OCI-LY3 (cell line): ENCODE measurements at regions not wholly inside any gene's neighbourhood (a gene's known extent, or its start where the extent isn't known, plus 50 kb on each side); places are given as distances from the start of the nearest gene placed in this dataset.

ENCODE experiments used
- H2AFZ ChIP-seq: fragments of 200-600, 300-600 bp; shearing (Covaris generic); 2 replicates; pipeline ENCODE4 v1.6.0; 2014; ENCODE audit warnings: antibody characterized with exemption, low read depth, low read length
- H3K27ac ChIP-seq: fragments of 200-600, 300-600 bp; sonication (generic); 2 replicates; pipeline ENCODE4 v1.5.1; 2014; ENCODE audit warnings: mild to moderate bottlenecking, low read length, moderate library complexity, mixed read lengths
- H3K27me3 ChIP-seq: fragments of 200-600, 300-600 bp; sonication (generic); 2 replicates; pipeline ENCODE4 v1.6.1; 2014; ENCODE audit warnings: low read depth, low read length, mixed read lengths
- H3K36me3 ChIP-seq: fragments of 200-600, 300-600 bp; sonication (generic); replicated peaks from 2 replicates; pipeline ENCODE3; 2014; ENCODE audit warnings: low read depth, low read length, mixed read lengths
- H3K4me1 ChIP-seq: fragments of 300-600, 200-600 bp; sonication (generic); 2 replicates; pipeline ENCODE4 v1.6.1; 2014; ENCODE audit warnings: low read length, mixed read lengths
- H3K4me2 ChIP-seq: fragments of 200-600, 300-600 bp; sonication (generic); 2 replicates; pipeline ENCODE4 v1.6.1; 2014; ENCODE audit warnings: low read length, mixed read lengths
- H3K4me3 ChIP-seq: fragments of 300-600, 200-600 bp; sonication (generic); 2 replicates; pipeline ENCODE4 v1.5.1; 2014; ENCODE audit warnings: antibody characterized with exemption, mild to moderate bottlenecking, low read length, moderate library complexity
- H3K79me2 ChIP-seq: fragments of 300-600, 200-600 bp; shearing (Covaris generic); 2 replicates; pipeline ENCODE4 v1.6.1; 2014; ENCODE audit warnings: mild to moderate bottlenecking, low read length, mixed read lengths
- H3K9ac ChIP-seq: fragments of 300-600, 200-600 bp; shearing (Covaris generic); 2 replicates; pipeline ENCODE4 v1.6.0; 2014; ENCODE audit warnings: mild to moderate bottlenecking, low read length, moderate library complexity
- H3K9me3 ChIP-seq: fragments of 200-600, 300-600 bp; shearing (Covaris generic); 2 replicates; pipeline ENCODE4 v1.6.1; 2014; ENCODE audit warnings: low read length, mixed read lengths; ENCODE audit not compliant: insufficient read depth
- H4K20me1 ChIP-seq: fragments of 200-600, 300-600 bp; sonication (generic); 2 replicates; pipeline ENCODE4 v1.6.1; 2016; ENCODE audit warnings: low read length, mixed read lengths; ENCODE audit not compliant: insufficient read depth
- EZH2phosphoT487 ChIP-seq: fragments of 200-600 bp; shearing (Covaris generic); IDR thresholded peaks from 2 replicates; pipeline ENCODE4 v1.6.1; 2018; ENCODE audit warnings: antibody characterized with exemption, mixed run types, low read depth
- TF ChIP-seq, protein P1 (sequence below): fragments of 200-600, 300-600 bp; sonication (generic); IDR thresholded peaks from 2 replicates; pipeline ENCODE4 v1.5.1; 2014; ENCODE audit warnings: antibody characterized with exemption, low read length, low read depth

- no peak overlapping the region for H3K4me3 ChIP-seq
- no peak overlapping the region for H3K27ac ChIP-seq
- no peaks in the 10 kb centered on the region for H3K36me3 ChIP-seq
- H3K4me1 ChIP-seq: no peaks in the 10 kb centered on the region
- H3K27me3 ChIP-seq: no peaks in the 10 kb centered on the region
- H3K4me2 ChIP-seq: no peak overlapping the region
- no peak overlapping the region for H2AFZ ChIP-seq
- H4K20me1 ChIP-seq: no peaks in the 10 kb centered on the region
- TF ChIP-seq, protein P1, sequence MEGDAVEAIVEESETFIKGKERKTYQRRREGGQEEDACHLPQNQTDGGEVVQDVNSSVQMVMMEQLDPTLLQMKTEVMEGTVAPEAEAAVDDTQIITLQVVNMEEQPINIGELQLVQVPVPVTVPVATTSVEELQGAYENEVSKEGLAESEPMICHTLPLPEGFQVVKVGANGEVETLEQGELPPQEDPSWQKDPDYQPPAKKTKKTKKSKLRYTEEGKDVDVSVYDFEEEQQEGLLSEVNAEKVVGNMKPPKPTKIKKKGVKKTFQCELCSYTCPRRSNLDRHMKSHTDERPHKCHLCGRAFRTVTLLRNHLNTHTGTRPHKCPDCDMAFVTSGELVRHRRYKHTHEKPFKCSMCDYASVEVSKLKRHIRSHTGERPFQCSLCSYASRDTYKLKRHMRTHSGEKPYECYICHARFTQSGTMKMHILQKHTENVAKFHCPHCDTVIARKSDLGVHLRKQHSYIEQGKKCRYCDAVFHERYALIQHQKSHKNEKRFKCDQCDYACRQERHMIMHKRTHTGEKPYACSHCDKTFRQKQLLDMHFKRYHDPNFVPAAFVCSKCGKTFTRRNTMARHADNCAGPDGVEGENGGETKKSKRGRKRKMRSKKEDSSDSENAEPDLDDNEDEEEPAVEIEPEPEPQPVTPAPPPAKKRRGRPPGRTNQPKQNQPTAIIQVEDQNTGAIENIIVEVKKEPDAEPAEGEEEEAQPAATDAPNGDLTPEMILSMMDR: no peak
- TF ChIP-seq EZH2phosphoT487: no peak
- no peaks in the 10 kb centered on the region for H3K79me2 ChIP-seq
- H3K9ac ChIP-seq: no peak overlapping the region
- H3K9me3 ChIP-seq: no peaks in the 10 kb centered on the region
Observed at GRCh38 chr5:44252545-44252944, 136.7 kb downstream of the FGF10 start.

- Histone ChIP-seq H3K27ac (no peak overlapping the region), H3K27me3 (no peaks in the 10 kb centered on the region), H3K4me2 (no peak overlapping the region), H3K36me3 (no peaks in the 10 kb centered on the region), H3K79me2 (no peaks in the 10 kb centered on the region), H3K9ac (no peak overlapping the region), H2AFZ (no peak overlapping the region), H4K20me1 (no peaks in the 10 kb centered on the region), H3K9me3 (no peaks in the 10 kb centered on the region), H3K4me3 (no peak overlapping the region), H3K4me1 (no peaks in the 10 kb centered on the region)
- TF ChIP-seq, protein P1: no peak
- TF ChIP-seq EZH2phosphoT487: no peak
Observed at GRCh38 chr5:44246986-44247385, 142.2 kb downstream of the FGF10 start.

DNA sequence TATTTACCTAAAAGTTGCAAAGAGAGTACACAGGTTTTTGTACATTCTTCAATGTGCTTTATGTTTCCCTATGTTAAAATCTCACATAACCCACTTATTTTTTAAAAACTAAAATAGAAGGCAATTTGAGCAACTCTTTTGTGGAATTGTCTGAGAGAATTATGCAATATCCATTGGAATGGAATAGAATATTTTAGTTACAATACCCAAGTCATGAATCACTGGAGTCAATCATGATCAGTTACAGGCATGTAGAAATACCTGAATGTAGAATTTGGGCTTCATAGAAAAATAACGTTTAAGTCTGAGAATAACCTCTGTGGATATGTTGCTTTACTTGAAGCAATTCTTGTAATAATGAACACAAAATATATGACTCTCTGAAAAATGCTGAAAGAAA lies 143.3 kb downstream of the FGF10 start:
- Histone ChIP-seq H3K79me2 (no peaks in the 10 kb centered on the region), H3K4me2 (no peak overlapping the region), H4K20me1 (no peaks in the 10 kb centered on the region), H3K9me3 (no peaks in the 10 kb centered on the region), H3K27ac (no peak overlapping the region), H3K36me3 (no peaks in the 10 kb centered on the region), H3K27me3 (no peaks in the 10 kb centered on the region), H3K4me1 (no peaks in the 10 kb centered on the region), H2AFZ (no peak overlapping the region), H3K4me3 (no peak overlapping the region), H3K9ac (no peak overlapping the region)
- TF ChIP-seq, protein P1: no peak
- no peak for TF ChIP-seq EZH2phosphoT487

GRCh38 chr5:44242791-44243190 lies 146.4 kb downstream of the FGF10 start:
- Histone ChIP-seq H3K36me3 (no peaks in the 10 kb centered on the region), H3K4me1 (no peaks in the 10 kb centered on the region), H3K9me3 (no peaks in the 10 kb centered on the region), H4K20me1 (no peaks in the 10 kb centered on the region), H3K4me2 (no peak overlapping the region), H3K27me3 (no peaks in the 10 kb centered on the region), H3K4me3 (no peak overlapping the region), H3K79me2 (no peaks in the 10 kb centered on the region), H3K9ac (no peak overlapping the region), H3K27ac (no peak overlapping the region), H2AFZ (no peak overlapping the region)
- TF ChIP-seq, protein P1: no peak
